ENCODE measurements at regions not wholly inside any gene's neighbourhood (a gene's known extent, or its start where the extent isn't known, plus 50 kb on each side); places are given as distances from the start of the nearest gene placed in this dataset.

GRCh38 chr5:93307557-93307956 is 273.5 kb downstream of the NR2F1-AS1 start:
- Histone ChIP-seq H3K4me2 (ENCODE audit: low read length) (no peak overlapping the region), H3K4me3 (ENCODE audit: low read length) (no peak overlapping the region), H3K36me3 (replicated peaks; ENCODE audit: low read depth, low read length) (no peaks in the 10 kb centered on the region), H3K9me3 (ENCODE audit: insufficient read depth, low read length) (no peaks in the 10 kb centered on the region), H3K4me1 (ENCODE audit: low read length) (no peaks in the 10 kb centered on the region), H3K9ac (ENCODE audit: low read length) (no peak overlapping the region), H2AFZ (ENCODE audit: low read depth, low read length) (no peak overlapping the region), H3K27me3 (ENCODE audit: low read depth, low read length) (no peaks in the 10 kb centered on the region), H3K27ac (ENCODE audit: low read length) (no peak overlapping the region), H4K20me1 (ENCODE audit: insufficient read depth, low read length) (no peaks in the 10 kb centered on the region), H3K79me2 (ENCODE audit: low read length) (no peaks in the 10 kb centered on the region)
- no peak for TF ChIP-seq EZH2phosphoT487 (IDR thresholded peaks at IDR 0.05; ENCODE audit: low read depth)
- no peak for TF ChIP-seq CTCF (IDR thresholded peaks at IDR 0.05; ENCODE audit: low read depth, low read length)

GRCh38 chr5:93305984-93306383 is 275.0 kb downstream of the NR2F1-AS1 start:
- TF ChIP-seq CTCF (IDR thresholded peaks at IDR 0.05; ENCODE audit: low read depth, low read length): no peak
- TF ChIP-seq EZH2phosphoT487 (IDR thresholded peaks at IDR 0.05; ENCODE audit: low read depth): no peak
- H3K4me2 ChIP-seq (ENCODE audit: low read length): no peak overlapping the region
- H3K4me1 ChIP-seq (ENCODE audit: low read length): no peaks in the 10 kb centered on the region
- H3K9me3 ChIP-seq (ENCODE audit: insufficient read depth, low read length): no peaks in the 10 kb centered on the region
- no peak overlapping the region for H3K27ac ChIP-seq (ENCODE audit: low read length)
- H3K4me3 ChIP-seq (ENCODE audit: low read length): no peak overlapping the region
- no peaks in the 10 kb centered on the region for H4K20me1 ChIP-seq (ENCODE audit: insufficient read depth, low read length)
- no peaks in the 10 kb centered on the region for H3K36me3 ChIP-seq (replicated peaks; ENCODE audit: low read depth, low read length)
- no peak overlapping the region for H2AFZ ChIP-seq (ENCODE audit: low read depth, low read length)
- no peaks in the 10 kb centered on the region for H3K27me3 ChIP-seq (ENCODE audit: low read depth, low read length)
- no peak overlapping the region for H3K9ac ChIP-seq (ENCODE audit: low read length)
- no peaks in the 10 kb centered on the region for H3K79me2 ChIP-seq (ENCODE audit: low read length)

- Histone ChIP-seq H4K20me1 (ENCODE audit: insufficient read depth, low read length) (no peaks in the 10 kb centered on the region), H3K4me2 (ENCODE audit: low read length) (no peak overlapping the region), H3K9ac (ENCODE audit: low read length) (no peak overlapping the region), H3K27me3 (ENCODE audit: low read depth, low read length) (no peaks in the 10 kb centered on the region), H3K79me2 (ENCODE audit: low read length) (no peaks in the 10 kb centered on the region), H2AFZ (ENCODE audit: low read depth, low read length) (no peak overlapping the region), H3K27ac (ENCODE audit: low read length) (no peak overlapping the region), H3K4me1 (ENCODE audit: low read length) (no peaks in the 10 kb centered on the region), H3K9me3 (ENCODE audit: insufficient read depth, low read length) (no peaks in the 10 kb centered on the region), H3K36me3 (replicated peaks; ENCODE audit: low read depth, low read length) (no peaks in the 10 kb centered on the region), H3K4me3 (ENCODE audit: low read length) (no peak overlapping the region)
- TF ChIP-seq EZH2phosphoT487 (IDR thresholded peaks at IDR 0.05; ENCODE audit: low read depth): no peak
- TF ChIP-seq CTCF (IDR thresholded peaks at IDR 0.05; ENCODE audit: low read depth, low read length): no peak
Observed at GRCh38 chr5:93304456-93305250, 276.4 kb downstream of the NR2F1-AS1 start.

GRCh38 chr5:93303291-93303691 is 277.7 kb downstream of the NR2F1-AS1 start:
- Histone ChIP-seq H3K4me2 (ENCODE audit: low read length) (no peak overlapping the region), H3K36me3 (replicated peaks; ENCODE audit: low read depth, low read length) (no peaks in the 10 kb centered on the region), H3K9me3 (ENCODE audit: insufficient read depth, low read length) (no peaks in the 10 kb centered on the region), H2AFZ (ENCODE audit: low read depth, low read length) (no peak overlapping the region), H3K79me2 (ENCODE audit: low read length) (no peaks in the 10 kb centered on the region), H3K4me1 (ENCODE audit: low read length) (no peaks in the 10 kb centered on the region), H3K27ac (ENCODE audit: low read length) (no peak overlapping the region), H4K20me1 (ENCODE audit: insufficient read depth, low read length) (no peaks in the 10 kb centered on the region), H3K27me3 (ENCODE audit: low read depth, low read length) (no peaks in the 10 kb centered on the region), H3K9ac (ENCODE audit: low read length) (no peak overlapping the region), H3K4me3 (ENCODE audit: low read length) (no peak overlapping the region)
- TF ChIP-seq EZH2phosphoT487 (IDR thresholded peaks at IDR 0.05; ENCODE audit: low read depth) (no peak), CTCF (IDR thresholded peaks at IDR 0.05; ENCODE audit: low read depth, low read length) (no peak)

Measured in OCI-LY3 (cell line).